GM23338 (cell line): ENCODE measurements at regions not wholly inside any gene's neighbourhood (a gene's known extent, or its start where the extent isn't known, plus 50 kb on each side); places are given as distances from the start of the nearest gene placed in this dataset.

Experiments used
- ATAC-seq: fragments of 200-7000 bp; cut with Tn5 transposase; 3 replicates; pipeline ENCODE4 v1.9.1; 2020
- DNase-seq: peaks from one replicate; pipeline ENCODE4 v3.0.0-alpha.2; 2015; ENCODE audit warnings: low spot score
- H2AFZ ChIP-seq: fragments of 200-600 bp; sonication (generic); 2 replicates; pipeline ENCODE4 v1.8.0; 2016; ENCODE audit warnings: antibody characterized with exemption, mild to moderate bottlenecking, moderate library complexity
- H3F3A ChIP-seq: fragments of 200-600 bp; sonication (generic); replicated peaks from 2 replicates; pipeline ENCODE4 v1.8.0; 2017; ENCODE audit warnings: antibody characterized with exemption, mixed run types, low read depth
- H3K27ac ChIP-seq: fragments of 200-600 bp; sonication (generic); 2 replicates; pipeline ENCODE4 v1.6.1; 2016; ENCODE audit warnings: low read depth
- H3K27me3 ChIP-seq: fragments of 200-600 bp; sonication (generic); 2 replicates; pipeline ENCODE4 v1.8.0; 2016; ENCODE audit warnings: mild to moderate bottlenecking, mixed run types, moderate library complexity; ENCODE audit not compliant: insufficient read depth
- H3K36me3 ChIP-seq: fragments of 200-600 bp; sonication (generic); 2 replicates; pipeline ENCODE4 v1.8.0; 2016; ENCODE audit warnings: mild to moderate bottlenecking; ENCODE audit not compliant: insufficient read depth
- H3K4me1 ChIP-seq: fragments of 200-600 bp; sonication (generic); 2 replicates; pipeline ENCODE4 v1.8.0; 2016; ENCODE audit warnings: mild to moderate bottlenecking, moderate library complexity; ENCODE audit not compliant: insufficient read depth
- H3K4me2 ChIP-seq: fragments of 200-600 bp; sonication (generic); 2 replicates; pipeline ENCODE4 v1.7.1; 2017; ENCODE audit warnings: mixed run types
- H3K4me3 ChIP-seq: fragments of 200-600 bp; sonication (generic); 2 replicates; pipeline ENCODE4 v1.6.1; 2016; ENCODE audit warnings: mixed run types
- H3K79me2 ChIP-seq: fragments of 200-600 bp; sonication (generic); replicated peaks from 2 replicates; pipeline ENCODE4 v1.8.0; 2017; ENCODE audit warnings: mild to moderate bottlenecking; ENCODE audit not compliant: insufficient read depth
- H3K9me2 ChIP-seq: fragments of 200-600 bp; sonication (generic); 2 replicates; pipeline ENCODE4 v1.8.0; 2017; ENCODE audit not compliant: insufficient read depth
- H4K20me1 ChIP-seq: fragments of 200-600 bp; sonication (generic); replicated peaks from 2 replicates; pipeline ENCODE4 v1.8.0; 2017; ENCODE audit warnings: mild to moderate bottlenecking; ENCODE audit not compliant: insufficient read depth
- H3K27ac Mint-ChIP-seq: 2 replicates; pipeline ENCODE4 v1.8.0; 2020; ENCODE audit warnings: inconsistent platforms, mild to moderate bottlenecking, moderate library complexity, mixed read lengths
- H3K27me3 Mint-ChIP-seq: 3 replicates; pipeline ENCODE4 v1.8.0; 2022; ENCODE audit warnings: low read depth, mild to moderate bottlenecking, moderate library complexity, mixed read lengths, inconsistent platforms; ENCODE audit not compliant: insufficient read depth, poor library complexity
- H3K36me3 Mint-ChIP-seq: 3 replicates; pipeline ENCODE4 v1.8.0; 2021; ENCODE audit warnings: low read depth, mild to moderate bottlenecking, inconsistent platforms, moderate library complexity, mixed read lengths
- H3K4me1 Mint-ChIP-seq: 3 replicates; pipeline ENCODE4 v1.8.0; 2020; ENCODE audit warnings: mild to moderate bottlenecking, inconsistent platforms, mixed read lengths
- H3K4me3 Mint-ChIP-seq: 3 replicates; pipeline ENCODE4 v1.8.0; 2021; ENCODE audit warnings: moderate library complexity, mild to moderate bottlenecking, inconsistent platforms, mixed read lengths
- H3K9me3 Mint-ChIP-seq: 3 replicates; pipeline ENCODE4 v1.8.0; 2020; ENCODE audit warnings: moderate library complexity, mild to moderate bottlenecking, inconsistent platforms, mixed read lengths
- CREB1 ChIP-seq: fragments of 250-450 bp; sonication (Bioruptor Pico); IDR thresholded peaks from 2 replicates; pipeline ENCODE4 v1.5.0; 2020; ENCODE audit warnings: low read depth, mild to moderate bottlenecking, moderate library complexity
- EZH2 ChIP-seq: fragments of 200-600 bp; sonication (generic); IDR thresholded peaks from one replicate; pipeline ENCODE4 v1.8.0; 2017; ENCODE audit warnings: antibody characterized with exemption, mild to moderate bottlenecking, low read depth; ENCODE audit not compliant: unreplicated experiment
- EZH2phosphoT487 ChIP-seq: fragments of 200-600 bp; sonication (generic); IDR thresholded peaks from one replicate; pipeline ENCODE4 v1.8.1; 2018; ENCODE audit warnings: antibody characterized with exemption; ENCODE audit not compliant: unreplicated experiment
- JUNB ChIP-seq: IDR thresholded peaks from one replicate; pipeline ENCODE4 v1.6.1; 2016; ENCODE audit warnings: antibody characterized with exemption; ENCODE audit not compliant: unreplicated experiment
- POLR2AphosphoS5 ChIP-seq: IDR thresholded peaks from 2 replicates; pipeline ENCODE4 v1.6.1; 2016; ENCODE audit warnings: antibody characterized with exemption, low read depth
- REST ChIP-seq: IDR thresholded peaks from one replicate; pipeline ENCODE4 v1.6.1; 2018; ENCODE audit warnings: antibody characterized with exemption; ENCODE audit not compliant: unreplicated experiment
- ZNF114 ChIP-seq: fragments of 250-450 bp; sonication (Bioruptor Pico); IDR thresholded peaks from 2 replicates; pipeline ENCODE4 v1.5.0; 2020; ENCODE audit warnings: mild to moderate bottlenecking, moderate library complexity
- TF ChIP-seq, protein P1 (sequence below): IDR thresholded peaks from 2 replicates; pipeline ENCODE4 v1.6.1; 2016; ENCODE audit warnings: antibody characterized with exemption
- TF ChIP-seq, protein P2 (sequence below): fragments of 250-450 bp; sonication (Bioruptor Pico); IDR thresholded peaks from 2 replicates; pipeline ENCODE4 v1.5.0; 2020; ENCODE audit warnings: mild to moderate bottlenecking, moderate library complexity
- TF ChIP-seq, protein P3 (sequence below), 2 experiments: fragments of 200-600 bp in 1 of 2; sonication (generic) in 1 of 2; conservative IDR thresholded peaks; 2 replicates each; pipeline versions ENCODE4 v1.5.1 to v1.6.1; 2016 to 2017; ENCODE audit warnings: antibody characterized with exemption in 2 of 2, low read depth in 2 of 2, mild to moderate bottlenecking in 2 of 2, moderate library complexity in 1 of 2

DNA sequence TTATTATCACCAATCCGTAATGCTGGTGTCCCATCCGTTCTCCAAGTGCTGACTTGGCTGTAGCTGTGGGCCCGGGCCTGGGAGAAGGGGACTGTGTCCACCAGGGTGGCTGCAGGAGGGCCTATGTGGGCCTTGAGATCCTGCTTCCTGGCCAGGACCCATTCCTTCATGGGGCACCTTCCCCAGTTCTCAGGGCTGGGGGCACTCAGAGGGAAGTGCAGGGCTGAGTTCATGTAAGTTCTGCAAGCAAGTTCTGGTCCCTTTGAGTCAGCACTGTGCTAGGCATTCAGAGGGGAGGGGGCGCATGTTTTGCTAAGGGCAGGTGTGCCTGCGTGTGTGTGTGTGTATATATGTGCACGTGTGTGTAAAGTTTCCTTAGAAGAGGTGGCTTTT is 94.0 kb downstream of the GLI2 start:
- Histone ChIP-seq H4K20me1 (peaks cover 24% of the 10 kb centered on the region), H3K36me3 (no peaks in the 10 kb centered on the region), H2AFZ (no peak overlapping the region), H3K9me2 (no peaks in the 10 kb centered on the region), H3K27ac (no peak overlapping the region), H3K4me1 (peaks cover 40% of the 10 kb centered on the region), H3K27me3 (no peaks in the 10 kb centered on the region), H3K4me2 (no peak overlapping the region), H3F3A (0 out of 2 replicates have a peak, but pooled peaks cover 4% of the 10 kb centered on the region), H3K4me3 (no peak overlapping the region), H3K79me2 (peaks cover 78% of the 10 kb centered on the region)
- no peak overlapping the region; the same call in 1 of the 2 replicates for H3K27ac Mint-ChIP-seq
- H3K4me1 Mint-ChIP-seq = peaks cover 49% of the 10 kb centered on the region
- H3K27me3 Mint-ChIP-seq = peaks cover 7% of the 10 kb centered on the region
- no peaks in the 10 kb centered on the region; the same call in 2 of the 3 replicates for H3K36me3 Mint-ChIP-seq
- no peak for ATAC-seq
- TF ChIP-seq, protein P1, sequence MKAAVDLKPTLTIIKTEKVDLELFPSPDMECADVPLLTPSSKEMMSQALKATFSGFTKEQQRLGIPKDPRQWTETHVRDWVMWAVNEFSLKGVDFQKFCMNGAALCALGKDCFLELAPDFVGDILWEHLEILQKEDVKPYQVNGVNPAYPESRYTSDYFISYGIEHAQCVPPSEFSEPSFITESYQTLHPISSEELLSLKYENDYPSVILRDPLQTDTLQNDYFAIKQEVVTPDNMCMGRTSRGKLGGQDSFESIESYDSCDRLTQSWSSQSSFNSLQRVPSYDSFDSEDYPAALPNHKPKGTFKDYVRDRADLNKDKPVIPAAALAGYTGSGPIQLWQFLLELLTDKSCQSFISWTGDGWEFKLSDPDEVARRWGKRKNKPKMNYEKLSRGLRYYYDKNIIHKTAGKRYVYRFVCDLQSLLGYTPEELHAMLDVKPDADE = no peak
- TF ChIP-seq REST (no peak), EZH2 (no peak), ZNF114 (CRISPR knock-in tag) (no peak), CREB1 (CRISPR knock-in tag) (no peak), JUNB (no peak), POLR2AphosphoS5 (no peak), EZH2phosphoT487 (no peak)
- TF ChIP-seq, protein P2, sequence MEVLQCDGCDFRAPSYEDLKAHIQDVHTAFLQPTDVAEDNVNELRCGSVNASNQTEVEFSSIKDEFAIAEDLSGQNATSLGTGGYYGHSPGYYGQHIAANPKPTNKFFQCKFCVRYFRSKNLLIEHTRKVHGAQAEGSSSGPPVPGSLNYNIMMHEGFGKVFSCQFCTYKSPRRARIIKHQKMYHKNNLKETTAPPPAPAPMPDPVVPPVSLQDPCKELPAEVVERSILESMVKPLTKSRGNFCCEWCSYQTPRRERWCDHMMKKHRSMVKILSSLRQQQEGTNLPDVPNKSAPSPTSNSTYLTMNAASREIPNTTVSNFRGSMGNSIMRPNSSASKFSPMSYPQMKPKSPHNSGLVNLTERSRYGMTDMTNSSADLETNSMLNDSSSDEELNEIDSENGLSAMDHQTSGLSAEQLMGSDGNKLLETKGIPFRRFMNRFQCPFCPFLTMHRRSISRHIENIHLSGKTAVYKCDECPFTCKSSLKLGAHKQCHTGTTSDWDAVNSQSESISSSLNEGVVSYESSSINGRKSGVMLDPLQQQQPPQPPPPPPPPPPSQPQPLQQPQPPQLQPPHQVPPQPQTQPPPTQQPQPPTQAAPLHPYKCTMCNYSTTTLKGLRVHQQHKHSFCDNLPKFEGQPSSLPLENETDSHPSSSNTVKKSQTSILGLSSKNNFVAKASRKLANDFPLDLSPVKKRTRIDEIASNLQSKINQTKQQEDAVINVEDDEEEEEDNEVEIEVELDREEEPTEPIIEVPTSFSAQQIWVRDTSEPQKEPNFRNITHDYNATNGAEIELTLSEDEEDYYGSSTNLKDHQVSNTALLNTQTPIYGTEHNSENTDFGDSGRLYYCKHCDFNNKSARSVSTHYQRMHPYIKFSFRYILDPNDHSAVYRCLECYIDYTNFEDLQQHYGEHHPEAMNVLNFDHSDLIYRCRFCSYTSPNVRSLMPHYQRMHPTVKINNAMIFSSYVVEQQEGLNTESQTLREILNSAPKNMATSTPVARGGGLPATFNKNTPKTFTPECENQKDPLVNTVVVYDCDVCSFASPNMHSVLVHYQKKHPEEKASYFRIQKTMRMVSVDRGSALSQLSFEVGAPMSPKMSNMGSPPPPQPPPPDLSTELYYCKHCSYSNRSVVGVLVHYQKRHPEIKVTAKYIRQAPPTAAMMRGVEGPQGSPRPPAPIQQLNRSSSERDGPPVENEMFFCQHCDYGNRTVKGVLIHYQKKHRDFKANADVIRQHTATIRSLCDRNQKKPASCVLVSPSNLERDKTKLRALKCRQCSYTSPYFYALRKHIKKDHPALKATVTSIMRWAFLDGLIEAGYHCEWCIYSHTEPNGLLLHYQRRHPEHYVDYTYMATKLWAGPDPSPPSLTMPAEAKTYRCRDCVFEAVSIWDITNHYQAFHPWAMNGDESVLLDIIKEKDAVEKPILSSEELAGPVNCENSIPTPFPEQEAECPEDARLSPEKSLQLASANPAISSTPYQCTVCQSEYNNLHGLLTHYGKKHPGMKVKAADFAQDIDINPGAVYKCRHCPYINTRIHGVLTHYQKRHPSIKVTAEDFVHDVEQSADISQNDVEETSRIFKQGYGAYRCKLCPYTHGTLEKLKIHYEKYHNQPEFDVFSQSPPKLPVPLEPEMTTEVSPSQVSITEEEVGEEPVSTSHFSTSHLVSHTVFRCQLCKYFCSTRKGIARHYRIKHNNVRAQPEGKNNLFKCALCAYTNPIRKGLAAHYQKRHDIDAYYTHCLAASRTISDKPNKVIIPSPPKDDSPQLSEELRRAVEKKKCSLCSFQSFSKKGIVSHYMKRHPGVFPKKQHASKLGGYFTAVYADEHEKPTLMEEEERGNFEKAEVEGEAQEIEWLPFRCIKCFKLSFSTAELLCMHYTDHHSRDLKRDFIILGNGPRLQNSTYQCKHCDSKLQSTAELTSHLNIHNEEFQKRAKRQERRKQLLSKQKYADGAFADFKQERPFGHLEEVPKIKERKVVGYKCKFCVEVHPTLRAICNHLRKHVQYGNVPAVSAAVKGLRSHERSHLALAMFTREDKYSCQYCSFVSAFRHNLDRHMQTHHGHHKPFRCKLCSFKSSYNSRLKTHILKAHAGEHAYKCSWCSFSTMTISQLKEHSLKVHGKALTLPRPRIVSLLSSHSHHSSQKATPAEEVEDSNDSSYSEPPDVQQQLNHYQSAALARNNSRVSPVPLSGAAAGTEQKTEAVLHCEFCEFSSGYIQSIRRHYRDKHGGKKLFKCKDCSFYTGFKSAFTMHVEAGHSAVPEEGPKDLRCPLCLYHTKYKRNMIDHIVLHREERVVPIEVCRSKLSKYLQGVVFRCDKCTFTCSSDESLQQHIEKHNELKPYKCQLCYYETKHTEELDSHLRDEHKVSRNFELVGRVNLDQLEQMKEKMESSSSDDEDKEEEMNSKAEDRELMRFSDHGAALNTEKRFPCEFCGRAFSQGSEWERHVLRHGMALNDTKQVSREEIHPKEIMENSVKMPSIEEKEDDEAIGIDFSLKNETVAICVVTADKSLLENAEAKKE (CRISPR knock-in tag) = no peak
- TF ChIP-seq, protein P3, sequence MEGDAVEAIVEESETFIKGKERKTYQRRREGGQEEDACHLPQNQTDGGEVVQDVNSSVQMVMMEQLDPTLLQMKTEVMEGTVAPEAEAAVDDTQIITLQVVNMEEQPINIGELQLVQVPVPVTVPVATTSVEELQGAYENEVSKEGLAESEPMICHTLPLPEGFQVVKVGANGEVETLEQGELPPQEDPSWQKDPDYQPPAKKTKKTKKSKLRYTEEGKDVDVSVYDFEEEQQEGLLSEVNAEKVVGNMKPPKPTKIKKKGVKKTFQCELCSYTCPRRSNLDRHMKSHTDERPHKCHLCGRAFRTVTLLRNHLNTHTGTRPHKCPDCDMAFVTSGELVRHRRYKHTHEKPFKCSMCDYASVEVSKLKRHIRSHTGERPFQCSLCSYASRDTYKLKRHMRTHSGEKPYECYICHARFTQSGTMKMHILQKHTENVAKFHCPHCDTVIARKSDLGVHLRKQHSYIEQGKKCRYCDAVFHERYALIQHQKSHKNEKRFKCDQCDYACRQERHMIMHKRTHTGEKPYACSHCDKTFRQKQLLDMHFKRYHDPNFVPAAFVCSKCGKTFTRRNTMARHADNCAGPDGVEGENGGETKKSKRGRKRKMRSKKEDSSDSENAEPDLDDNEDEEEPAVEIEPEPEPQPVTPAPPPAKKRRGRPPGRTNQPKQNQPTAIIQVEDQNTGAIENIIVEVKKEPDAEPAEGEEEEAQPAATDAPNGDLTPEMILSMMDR (conservative IDR thresholded peaks at IDR 0.05; ENCODE audit: low read depth in 2 of 2) = no peak
- H3K9me3 Mint-ChIP-seq = no peaks in the 10 kb centered on the region
- no peak for DNase-seq
- no peak overlapping the region for H3K4me3 Mint-ChIP-seq
